K562 (cell line): ENCODE measurements at regions not wholly inside any gene's neighbourhood (a gene's known extent, or its start where the extent isn't known, plus 50 kb on each side); places are given as distances from the start of the nearest gene placed in this dataset.

Experiments used
- ATAC-seq: fragments of 200-7000 bp; cut with Tn5 transposase; 3 replicates; pipeline ENCODE4 v1.9.1; 2020; ENCODE audit warnings: moderate library complexity
- BruUV-seq: library from RNA; stranded (reverse); fragments of 400-500 nt; replicated peaks from 2 replicates; lab custom pipeline; 2021; lab: Mats Ljungman, UMichigan
- CTCF ChIA-PET: fragments of 300-600 bp; formaldehyde crosslinking; extraction: SDS; loops from one replicate; lab custom pipeline; 2021; ENCODE audit warnings: low intra/inter-chr PET ratio; lab: Yijun Ruan, JAX
- POLR2A ChIA-PET: fragments of 300-600, 350-650 bp; sonication (Branson Sonifier 250); formaldehyde crosslinking; extraction: SDS; loops from one replicate; lab custom pipeline; 2021; ENCODE audit warnings: antibody characterized with exemption, inconsistent platforms; lab: Yijun Ruan, JAX
- DNase-seq, 4 experiments: peaks; one replicate each; pipeline versions ENCODE4 v3.0.0 to v3.0.0-alpha.2; 2011 to 2018; ENCODE audit warnings: low spot score in 3 of 4, mixed read lengths in 3 of 4; ENCODE audit errors: extremely low read depth in 1 of 4
- FAIRE-seq: peaks from 2 replicates; lab custom pipeline; 2011; peaks lifted over from hg19 to GRCh38; lab: Jason Lieb, UNC
- H2AFZ ChIP-seq: 2 replicates; pipeline ENCODE4 v1.6.0; 2011; ENCODE audit warnings: low read depth, low read length, control low read depth, inconsistent platforms
- H3K27ac ChIP-seq: fragments of 200-600 bp; 3 replicates; pipeline ENCODE4 v1.8.0; 2011; ENCODE audit warnings: low read depth, mild to moderate bottlenecking, control low read depth, inconsistent platforms, low read length, moderate library complexity, mixed read lengths; ENCODE audit errors: extremely low read depth
- H3K27me3 ChIP-seq, 2 experiments: fragments of 300-600 bp in 1 of 2; 2 replicates in 1 of 2; 3 replicates in 1 of 2; pipeline versions ENCODE4 v1.6.0 to v1.8.0; 2011; ENCODE audit warnings: inconsistent platforms in 2 of 2, low read length in 2 of 2, mild to moderate bottlenecking in 1 of 2, mixed read lengths in 1 of 2, moderate library complexity in 1 of 2; ENCODE audit not compliant: control insufficient read depth in 2 of 2, insufficient read depth in 2 of 2
- H3K36me3 ChIP-seq: fragments of 300-600 bp; 3 replicates; pipeline ENCODE4 v1.8.0; 2011; ENCODE audit warnings: mild to moderate bottlenecking, low read length, inconsistent platforms; ENCODE audit not compliant: control insufficient read depth, insufficient read depth
- H3K4me1 ChIP-seq, 2 experiments: fragments of 200-600 bp in 1 of 2; replicated peaks in 1 of 2; 2 replicates in 1 of 2; 3 replicates in 1 of 2; pipeline versions ENCODE4 v1.5.1 to v1.8.0; 2011; ENCODE audit warnings: inconsistent platforms in 2 of 2, low read length in 2 of 2, mild to moderate bottlenecking in 1 of 2, mixed read lengths in 1 of 2, moderate library complexity in 1 of 2; ENCODE audit not compliant: control insufficient read depth in 2 of 2, insufficient read depth in 2 of 2
- H3K4me2 ChIP-seq: 2 replicates; pipeline ENCODE4 v1.6.1; 2011; ENCODE audit warnings: low read length, control low read depth, inconsistent platforms, mixed read lengths; ENCODE audit not compliant: insufficient read depth
- H3K4me3 ChIP-seq: fragments of 200-600 bp; sonication (generic), shearing (Covaris generic); 2 replicates; pipeline ENCODE4 v1.5.1; 2016; ENCODE audit warnings: control low read depth, inconsistent platforms
- H3K79me2 ChIP-seq: fragments of 200-600 bp; 3 replicates; pipeline ENCODE4 v1.8.0; 2011; ENCODE audit warnings: low read length, inconsistent platforms; ENCODE audit not compliant: control insufficient read depth, insufficient read depth
- H3K9ac ChIP-seq, 2 experiments: 2 replicates each; pipeline versions ENCODE4 v1.6.0 to v1.6.1; 2011; ENCODE audit warnings: low read depth in 2 of 2, low read length in 2 of 2, control low read depth in 1 of 2, inconsistent platforms in 1 of 2, mild to moderate bottlenecking in 1 of 2, mixed read lengths in 1 of 2; ENCODE audit not compliant: insufficient read depth in 1 of 2
- H3K9me1 ChIP-seq: one replicate; pipeline ENCODE4 v1.6.0; 2011; ENCODE audit warnings: inconsistent platforms, mild to moderate bottlenecking, low read length, moderate library complexity; ENCODE audit not compliant: control insufficient read depth, insufficient read depth
- H3K9me3 ChIP-seq: replicated peaks from 2 replicates; pipeline ENCODE4 v1.5.1; 2011; ENCODE audit warnings: low read depth, low read length, inconsistent platforms; ENCODE audit not compliant: control insufficient read depth, insufficient read depth
- H4K20me1 ChIP-seq: replicated peaks from 2 replicates; pipeline ENCODE4 v1.6.1; 2011; ENCODE audit warnings: low read length, inconsistent platforms, mixed read lengths; ENCODE audit not compliant: control insufficient read depth, insufficient read depth
- ADNP ChIP-seq: fragments of 200-800 bp; sonication (Bioruptor generic); IDR thresholded peaks from 2 replicates; pipeline ENCODE4 v1.6.1; 2016; ENCODE audit warnings: missing genetic modification characterization, missing compliant biosample characterization
- BDP1 ChIP-seq: IDR thresholded peaks from 3 replicates; pipeline ENCODE4 v1.6.1; 2011; ENCODE audit not compliant: insufficient read length, insufficient read depth
- CBFA2T2 ChIP-seq: fragments of 450-650 bp; conservative IDR thresholded peaks from 2 replicates; pipeline ENCODE4 v1.6.1; 2017; ENCODE audit warnings: mild to moderate bottlenecking
- CHD1 ChIP-seq: fragments of 200-600 bp; sonication (generic); IDR thresholded peaks from one replicate; pipeline ENCODE4 v1.6.1; 2012; ENCODE audit warnings: mild to moderate bottlenecking, moderate library complexity, low read length, inconsistent platforms
- EGR1 ChIP-seq: fragments of 450-650 bp; conservative IDR thresholded peaks from 2 replicates; pipeline ENCODE4 v1.6.1; 2017; ENCODE audit warnings: mild to moderate bottlenecking
- FIP1L1 ChIP-seq: fragments of 200-400 bp; formaldehyde crosslinking; IDR thresholded peaks from 2 replicates; pipeline ENCODE4 v1.6.1; 2018; ENCODE audit warnings: mild to moderate bottlenecking, low read depth, low read length; ENCODE audit not compliant: poor library complexity, severe bottlenecking
- GABPB2 ChIP-seq: fragments of 250-450 bp; sonication (Bioruptor Pico); conservative IDR thresholded peaks from 2 replicates; pipeline ENCODE4 v1.5.1; 2021; ENCODE audit warnings: mild to moderate bottlenecking
- L3MBTL2 ChIP-seq: fragments of 450-650 bp; IDR thresholded peaks from 2 replicates; pipeline ENCODE4 v1.6.1; 2016; ENCODE audit warnings: mild to moderate bottlenecking, moderate library complexity
- MTF1 ChIP-seq: fragments of 250-450 bp; sonication (Bioruptor Pico); IDR thresholded peaks from 2 replicates; pipeline ENCODE4 v1.9.0; 2021; ENCODE audit warnings: moderate library complexity, mild to moderate bottlenecking, inconsistent platforms, borderline replicate concordance
- MYC ChIP-seq, 2 experiments: fragments of 250-450 bp in 1 of 2; sonication (Bioruptor Pico) in 1 of 2; IDR thresholded peaks; 2 replicates each; pipeline versions ENCODE4 v1.5.1 to v1.6.1; 2012 to 2021; ENCODE audit warnings: low read depth in 2 of 2, borderline replicate concordance in 1 of 2, improper control_type of control experiment in 1 of 2, low read length in 1 of 2, mild to moderate bottlenecking in 1 of 2, moderate library complexity in 1 of 2
- NR2C1 ChIP-seq, 2 experiments: fragments of 450-650 bp; IDR thresholded peaks; 2 replicates each; pipeline ENCODE4 v1.6.1; 2017; ENCODE audit warnings: mild to moderate bottlenecking in 2 of 2, antibody characterized with exemption in 1 of 2, inconsistent platforms in 1 of 2, missing compliant biosample characterization in 1 of 2, missing genetic modification characterization in 1 of 2
- POLR3A ChIP-seq: IDR thresholded peaks from 2 replicates; pipeline ENCODE4 v1.6.1; 2011; ENCODE audit warnings: borderline replicate concordance, mild to moderate bottlenecking, moderate library complexity; ENCODE audit not compliant: insufficient read length, insufficient read depth; ENCODE audit errors: extremely low read depth
- SOX6 ChIP-seq: fragments of 450-650 bp; IDR thresholded peaks from 2 replicates; pipeline ENCODE4 v1.6.1; 2014; ENCODE audit warnings: mild to moderate bottlenecking
- ZNF354B ChIP-seq: fragments of 250-450 bp; sonication (Bioruptor Pico); IDR thresholded peaks from 2 replicates; pipeline ENCODE4 v1.4.0; 2020
- ZNF436 ChIP-seq: fragments of 250-450, 450-650 bp; sonication (Bioruptor Pico); formaldehyde crosslinking; IDR thresholded peaks from 2 replicates; pipeline ENCODE4 v1.7.0; 2020; ENCODE audit warnings: mild to moderate bottlenecking
- WGBS: fragments of 100-300 bp; shearing (Covaris generic); methylation state at CpG from one replicate; pipeline ENCODE4 v1.1.6; 2016; ENCODE audit warnings: low coverage, mixed read lengths; ENCODE audit not compliant: insufficient coverage; ENCODE audit errors: missing lambda C conversion rate; 5-methylcytosine and 5-hydroxymethylcytosine counted together
- in situ Hi-C: fragments of 300-500 bp; cut with MboI; formaldehyde crosslinking; loops from 4 replicates; pipeline ENCODE4 v1.15.0; 2018; ENCODE audit warnings: inconsistent platforms, mixed read lengths
- intact Hi-C: fragments of 100-400 bp; cut with micrococcal nuclease; formaldehyde crosslinking; loops from 2 replicates; pipeline ENCODE4 v1.14.2; 2022
- TF ChIP-seq, protein P1 (sequence below), 2 experiments: fragments of 200-800 bp in 1 of 2; sonication (Bioruptor generic) in 1 of 2; sonication (generic) in 1 of 2; formaldehyde crosslinking in 1 of 2; IDR thresholded peaks in 1 of 2; conservative IDR thresholded peaks in 1 of 2; 2 replicates each; pipeline versions ENCODE4 v1.5.0 to v1.6.1; 2016 to 2020; ENCODE audit warnings: missing compliant biosample characterization in 1 of 2, missing genetic modification characterization in 1 of 2, missing genetic modification reagents in 1 of 2
- TF ChIP-seq, protein P2 (sequence below): fragments of 450-650 bp; IDR thresholded peaks from 2 replicates; pipeline ENCODE4 v1.6.1; 2016; ENCODE audit warnings: missing biosample characterization, missing genetic modification characterization
- TF ChIP-seq, protein P3 (sequence below): fragments of 450-650 bp; conservative IDR thresholded peaks from 2 replicates; pipeline ENCODE4 v1.6.1; 2016; ENCODE audit warnings: missing genetic modification characterization, low read depth, mild to moderate bottlenecking, missing compliant biosample characterization, moderate library complexity

DNA sequence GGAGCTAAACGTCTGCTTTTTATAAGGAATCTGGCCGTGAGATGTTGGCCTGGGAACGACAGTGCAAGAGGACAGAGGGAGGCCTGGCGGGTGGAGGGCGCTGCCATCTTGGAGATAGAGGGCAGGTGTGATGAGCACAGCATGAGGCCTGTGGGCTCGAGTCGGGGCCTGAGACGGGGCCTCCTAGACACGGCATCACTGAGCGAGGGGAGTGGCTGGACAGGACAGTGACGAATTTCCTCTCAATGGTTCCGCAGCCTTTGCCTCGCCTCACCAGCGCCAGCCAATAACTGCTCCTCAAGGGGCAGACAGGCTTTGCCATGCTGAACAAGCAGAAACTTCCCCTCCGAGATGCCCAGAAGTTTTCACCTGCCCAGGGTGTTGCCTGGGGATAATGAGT lies 376.7 kb downstream of the THBS2 start:
- no peak for ATAC-seq
- CTCF ChIA-PET: no interaction called here
- 1% methylated on average over 15 of the region's 15 CpGs for WGBS

More for the DNA sequence above, 376.7 kb downstream of the THBS2 start:
- no peak overlapping the region for H3K27ac ChIP-seq
- no peaks in the 10 kb centered on the region for H3K36me3 ChIP-seq
- DNase-seq (no peak), FAIRE-seq (no peak)
- no peak for TF ChIP-seq GABPB2 (CRISPR knock-in tag)
- TF ChIP-seq NR2C1 (IDR thresholded peaks at IDR 0.05): no peak
- no peak for TF ChIP-seq NR2C1 (tag; IDR thresholded peaks at IDR 0.05)
- no peak for TF ChIP-seq MTF1 (CRISPR knock-in tag)
- TF ChIP-seq, protein P1, sequence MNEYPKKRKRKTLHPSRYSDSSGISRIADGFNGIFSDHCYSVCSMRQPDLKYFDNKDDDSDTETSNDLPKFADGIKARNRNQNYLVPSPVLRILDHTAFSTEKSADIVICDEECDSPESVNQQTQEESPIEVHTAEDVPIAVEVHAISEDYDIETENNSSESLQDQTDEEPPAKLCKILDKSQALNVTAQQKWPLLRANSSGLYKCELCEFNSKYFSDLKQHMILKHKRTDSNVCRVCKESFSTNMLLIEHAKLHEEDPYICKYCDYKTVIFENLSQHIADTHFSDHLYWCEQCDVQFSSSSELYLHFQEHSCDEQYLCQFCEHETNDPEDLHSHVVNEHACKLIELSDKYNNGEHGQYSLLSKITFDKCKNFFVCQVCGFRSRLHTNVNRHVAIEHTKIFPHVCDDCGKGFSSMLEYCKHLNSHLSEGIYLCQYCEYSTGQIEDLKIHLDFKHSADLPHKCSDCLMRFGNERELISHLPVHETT (CRISPR knock-in tag; conservative IDR thresholded peaks at IDR 0.05 in 1 of 2, IDR thresholded peaks at IDR 0.05 in 1 of 2): no peak
- TF ChIP-seq, protein P2, sequence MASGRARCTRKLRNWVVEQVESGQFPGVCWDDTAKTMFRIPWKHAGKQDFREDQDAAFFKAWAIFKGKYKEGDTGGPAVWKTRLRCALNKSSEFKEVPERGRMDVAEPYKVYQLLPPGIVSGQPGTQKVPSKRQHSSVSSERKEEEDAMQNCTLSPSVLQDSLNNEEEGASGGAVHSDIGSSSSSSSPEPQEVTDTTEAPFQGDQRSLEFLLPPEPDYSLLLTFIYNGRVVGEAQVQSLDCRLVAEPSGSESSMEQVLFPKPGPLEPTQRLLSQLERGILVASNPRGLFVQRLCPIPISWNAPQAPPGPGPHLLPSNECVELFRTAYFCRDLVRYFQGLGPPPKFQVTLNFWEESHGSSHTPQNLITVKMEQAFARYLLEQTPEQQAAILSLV (tag): no peak
- TF ChIP-seq FIP1L1: no peak
- no peak for TF ChIP-seq CBFA2T2
- no peak for TF ChIP-seq BDP1
- TF ChIP-seq ADNP: no peak
- no peak for TF ChIP-seq CHD1
- TF ChIP-seq EGR1: no peak
- no peak for TF ChIP-seq ZNF436 (CRISPR knock-in tag)
- no peak for TF ChIP-seq POLR3A
- no peak for TF ChIP-seq ZNF354B (CRISPR knock-in tag)
- TF ChIP-seq L3MBTL2: no peak
- no peak for TF ChIP-seq SOX6
- TF ChIP-seq, protein P3, sequence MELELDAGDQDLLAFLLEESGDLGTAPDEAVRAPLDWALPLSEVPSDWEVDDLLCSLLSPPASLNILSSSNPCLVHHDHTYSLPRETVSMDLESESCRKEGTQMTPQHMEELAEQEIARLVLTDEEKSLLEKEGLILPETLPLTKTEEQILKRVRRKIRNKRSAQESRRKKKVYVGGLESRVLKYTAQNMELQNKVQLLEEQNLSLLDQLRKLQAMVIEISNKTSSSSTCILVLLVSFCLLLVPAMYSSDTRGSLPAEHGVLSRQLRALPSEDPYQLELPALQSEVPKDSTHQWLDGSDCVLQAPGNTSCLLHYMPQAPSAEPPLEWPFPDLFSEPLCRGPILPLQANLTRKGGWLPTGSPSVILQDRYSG (tag): no peak
- TF ChIP-seq MYC (IDR thresholded peaks at IDR 0.05; ENCODE audit: low read depth, low read length): no peak
- no peak for TF ChIP-seq MYC (CRISPR knock-in tag; IDR thresholded peaks at IDR 0.05; ENCODE audit: borderline replicate concordance, low read depth)
- H3K4me3 ChIP-seq: no peak overlapping the region
- H4K20me1 ChIP-seq: peaks cover 13% of the 10 kb centered on the region; the same call in 1 of the 2 replicates
- no peak overlapping the region for H3K4me2 ChIP-seq
- peaks cover 46 to 68% of the 10 kb centered on the region in 2 experiments; a peak in 4 of 5 replicates for H3K27me3 ChIP-seq
- no peaks in the 10 kb centered on the region for H3K9me3 ChIP-seq
- no peaks in the 10 kb centered on the region for H3K79me2 ChIP-seq
- POLR2A ChIA-PET: interaction anchor here (0.8 kb wide), 1 partner anchor 10 kb away, joined by 3 read pairs; no protein-coding TSS in a partner anchor
- H2AFZ ChIP-seq: no peak overlapping the region
- no peak overlapping the region for H3K9ac ChIP-seq
- in situ Hi-C loops: no loop called here
- no peaks in the 10 kb centered on the region for H3K9me1 ChIP-seq
- intact Hi-C loops: no loop called here
- BruUV-seq: no TSS peak
- no peaks in the 10 kb centered on the region for H3K4me1 ChIP-seq
